H9 (cell line): ENCODE measurements at regions not wholly inside any gene's neighbourhood (a gene's known extent, or its start where the extent isn't known, plus 50 kb on each side); places are given as distances from the start of the nearest gene placed in this dataset.

ENCODE experiments used
- DNase-seq: peaks from one replicate; pipeline ENCODE4 v3.0.0-alpha.2; 2017
- H2AFZ ChIP-seq: one replicate; pipeline ENCODE4 v1.6.1; 2013; ENCODE audit warnings: mild to moderate bottlenecking, low read length, control low read depth, moderate library complexity
- H2AK5ac ChIP-seq: 2 replicates; pipeline ENCODE4 v1.6.1; 2013; ENCODE audit warnings: low read length, control low read depth, mixed read lengths; ENCODE audit not compliant: insufficient read length
- H2BK120ac ChIP-seq: one replicate; pipeline ENCODE4 v1.6.1; 2013; ENCODE audit warnings: low read depth, mild to moderate bottlenecking, low read length, control low read depth, inconsistent platforms; ENCODE audit not compliant: poor library complexity, severe bottlenecking
- H2BK12ac ChIP-seq: 2 replicates; pipeline ENCODE4 v1.6.1; 2013; ENCODE audit warnings: low read length, control low read depth, mixed read lengths, low read depth; ENCODE audit not compliant: insufficient read length
- H2BK15ac ChIP-seq: 2 replicates; pipeline ENCODE4 v1.6.1; 2013; ENCODE audit warnings: low read depth, low read length, control low read depth
- H2BK20ac ChIP-seq: one replicate; pipeline ENCODE4 v1.6.1; 2013; ENCODE audit warnings: low read depth, mild to moderate bottlenecking, low read length, control low read depth, inconsistent platforms; ENCODE audit not compliant: poor library complexity, severe bottlenecking
- H2BK5ac ChIP-seq: 2 replicates; pipeline ENCODE4 v1.6.1; 2013; ENCODE audit warnings: low read length, control low read depth, mixed read lengths; ENCODE audit not compliant: insufficient read length
- H3K14ac ChIP-seq: 2 replicates; pipeline ENCODE4 v1.6.1; 2013; ENCODE audit warnings: low read length, control low read depth; ENCODE audit not compliant: insufficient read depth
- H3K18ac ChIP-seq: 2 replicates; pipeline ENCODE4 v1.6.1; 2013; ENCODE audit warnings: low read depth, mild to moderate bottlenecking, mixed read lengths, low read length, control low read depth; ENCODE audit not compliant: insufficient read length
- H3K23ac ChIP-seq: 2 replicates; pipeline ENCODE4 v1.6.1; 2013; ENCODE audit warnings: low read length, control low read depth, mixed read lengths, low read depth; ENCODE audit not compliant: insufficient read length
- H3K23me2 ChIP-seq: 2 replicates; pipeline ENCODE4 v1.6.1; 2013; ENCODE audit warnings: low read depth, mild to moderate bottlenecking, mixed read lengths, low read length, control low read depth; ENCODE audit not compliant: insufficient read length, poor library complexity, severe bottlenecking
- H3K27ac ChIP-seq: 2 replicates; pipeline ENCODE4 v1.5.1; 2013; ENCODE audit warnings: low read length, control low read depth, mixed read lengths, low read depth; ENCODE audit not compliant: insufficient read length
- H3K27me3 ChIP-seq: 2 replicates; pipeline ENCODE4 v1.6.1; 2013; ENCODE audit warnings: low read length, control low read depth, inconsistent platforms; ENCODE audit not compliant: insufficient read depth
- H3K4ac ChIP-seq: 2 replicates; pipeline ENCODE4 v1.6.1; 2013; ENCODE audit warnings: low read depth, mild to moderate bottlenecking, control low read depth, inconsistent platforms, low read length, moderate library complexity
- H3K4me1 ChIP-seq: 2 replicates; pipeline ENCODE4 v1.6.1; 2013; ENCODE audit warnings: low read length, control low read depth, inconsistent platforms; ENCODE audit not compliant: insufficient read depth
- H3K4me2 ChIP-seq: 2 replicates; pipeline ENCODE4 v1.6.1; 2013; ENCODE audit warnings: low read length, control low read depth, mixed read lengths; ENCODE audit not compliant: insufficient read length, insufficient read depth
- H3K56ac ChIP-seq: 2 replicates; pipeline ENCODE4 v1.6.1; 2013; ENCODE audit warnings: low read depth, mild to moderate bottlenecking, mixed read lengths, low read length, control low read depth; ENCODE audit not compliant: insufficient read length
- H3K79me1 ChIP-seq: 2 replicates; pipeline ENCODE4 v1.6.1; 2013; ENCODE audit warnings: low read depth, mild to moderate bottlenecking, moderate library complexity, low read length, control low read depth, inconsistent platforms; ENCODE audit not compliant: insufficient read depth, poor library complexity, severe bottlenecking
- H3K79me2 ChIP-seq: 2 replicates; pipeline ENCODE4 v1.6.1; 2013; ENCODE audit warnings: low read length, control low read depth, inconsistent platforms; ENCODE audit not compliant: insufficient read depth
- H3K9ac ChIP-seq: 2 replicates; pipeline ENCODE4 v1.6.1; 2013; ENCODE audit warnings: low read length, control low read depth, mixed read lengths; ENCODE audit not compliant: insufficient read length; ENCODE audit errors: extremely low read depth
- H3K9me3 ChIP-seq: one replicate; pipeline ENCODE4 v1.6.1; 2013; ENCODE audit warnings: low read depth, low read length, inconsistent platforms; ENCODE audit not compliant: control insufficient read depth
- H3T11ph ChIP-seq: one replicate; pipeline ENCODE4 v1.6.1; 2013; ENCODE audit warnings: mild to moderate bottlenecking, low read length, control low read depth, inconsistent platforms
- H4K20me1 ChIP-seq: one replicate; pipeline ENCODE4 v1.6.1; 2013; ENCODE audit not compliant: control insufficient read depth, insufficient read length, insufficient read depth
- H4K5ac ChIP-seq: 2 replicates; pipeline ENCODE4 v1.6.1; 2013; ENCODE audit warnings: low read depth, mild to moderate bottlenecking, mixed read lengths, low read length, control low read depth; ENCODE audit not compliant: insufficient read length
- H4K8ac ChIP-seq: replicated peaks from 2 replicates; pipeline ENCODE4 v1.6.1; 2013; ENCODE audit warnings: low read length, control low read depth, mixed read lengths, low read depth; ENCODE audit not compliant: insufficient read length
- H4K91ac ChIP-seq: 2 replicates; pipeline ENCODE4 v1.6.1; 2013; ENCODE audit warnings: low read depth, mild to moderate bottlenecking, moderate library complexity, mixed read lengths, low read length, control low read depth; ENCODE audit not compliant: insufficient read length
- H3K27ac Mint-ChIP-seq, 3 experiments: 2 replicates in 2 of 3; 3 replicates in 1 of 3; pipeline ENCODE4 v1.8.0; 2020 to 2021; ENCODE audit warnings: mixed read lengths in 3 of 3, mild to moderate bottlenecking in 1 of 3, moderate library complexity in 1 of 3
- H3K27me3 Mint-ChIP-seq: 2 replicates; pipeline ENCODE4 v1.8.0; 2021; ENCODE audit warnings: low read depth, mild to moderate bottlenecking, moderate library complexity, mixed read lengths
- H3K36me3 Mint-ChIP-seq, 3 experiments: 2 replicates in 2 of 3; 3 replicates in 1 of 3; pipeline ENCODE4 v1.8.0; 2020 to 2021; ENCODE audit warnings: low read depth in 3 of 3, mixed read lengths in 3 of 3; ENCODE audit not compliant: insufficient read depth in 1 of 3
- H3K4me1 Mint-ChIP-seq, 2 experiments: 2 replicates each; pipeline ENCODE4 v1.8.0; 2020; ENCODE audit warnings: mixed read lengths in 2 of 2
- H3K4me3 Mint-ChIP-seq, 2 experiments: 2 replicates in 1 of 2; 3 replicates in 1 of 2; pipeline ENCODE4 v1.8.0; 2020 to 2021; ENCODE audit warnings: mild to moderate bottlenecking in 2 of 2, mixed read lengths in 2 of 2, moderate library complexity in 1 of 2
- H3K9me3 Mint-ChIP-seq, 2 experiments: 2 replicates in 1 of 2; 3 replicates in 1 of 2; pipeline ENCODE4 v1.8.0; 2020; ENCODE audit warnings: mild to moderate bottlenecking in 2 of 2, mixed read lengths in 2 of 2, moderate library complexity in 1 of 2
- CTCF ChIP-seq: fragments of 200-600 bp; sonication (generic); conservative IDR thresholded peaks from 3 replicates; pipeline ENCODE4 v1.8.0; 2021; ENCODE audit warnings: antibody characterized with exemption, mild to moderate bottlenecking
- WGBS: extraction: QIAGEN DNeasy Blood & Tissue Kit; methylation state at CpG from one replicate; pipeline ENCODE4 v1.1.7; 2013; ENCODE audit warnings: missing lambda C conversion rate, low lambda C conversion rate, mixed read lengths; ENCODE audit not compliant: insufficient read length; ENCODE audit errors: extremely low coverage; 5-methylcytosine and 5-hydroxymethylcytosine counted together

DNA sequence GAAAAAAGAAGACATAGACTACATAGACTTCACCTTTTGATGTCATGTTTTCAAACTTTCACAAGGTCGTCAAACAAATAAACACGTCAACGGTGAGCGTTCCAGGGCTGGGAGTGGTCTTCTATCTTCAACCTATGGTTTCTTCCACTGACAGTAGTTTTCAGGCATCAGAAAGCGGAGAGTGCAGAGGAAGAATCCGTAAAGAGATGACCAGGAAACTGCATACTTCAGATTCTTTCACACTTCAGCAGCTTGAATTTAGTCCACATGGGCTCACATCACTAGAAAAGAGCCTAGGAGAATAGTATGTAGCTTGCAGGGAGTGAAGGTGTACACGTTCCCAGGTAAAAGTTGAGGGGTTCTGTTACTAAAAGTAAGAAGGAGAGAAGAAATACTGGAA, 58.5 kb downstream of the NPY1R start:
- Histone ChIP-seq H4K20me1 (no peaks in the 10 kb centered on the region), H3K4ac (no peak overlapping the region), H4K5ac (no peak overlapping the region), H3K27ac (no peak overlapping the region), H2AK5ac (no peak overlapping the region), H2BK5ac (no peak overlapping the region), H3K18ac (no peak overlapping the region), H2AFZ (no peak overlapping the region), H4K91ac (no peak overlapping the region), H3K9ac (no peak overlapping the region), H3T11ph (no peak overlapping the region), H3K4me2 (no peak overlapping the region), H3K4me1 (no peaks in the 10 kb centered on the region), H2BK15ac (no peak overlapping the region), H3K23ac (no peak overlapping the region), H3K27me3 (no peaks in the 10 kb centered on the region), H3K23me2 (no peaks in the 10 kb centered on the region), H3K79me1 (no peaks in the 10 kb centered on the region), H3K79me2 (no peaks in the 10 kb centered on the region), H3K9me3 (no peaks in the 10 kb centered on the region), H2BK20ac (no peak overlapping the region), H4K8ac (no peak overlapping the region), H3K14ac (no peak overlapping the region), H3K56ac (no peak overlapping the region), H2BK120ac (no peak overlapping the region), H2BK12ac (no peak overlapping the region)
- DNase-seq, result no peak
- no CpG with 5 or more reads among the region's 7 CpGs for WGBS
- no peaks in the 10 kb centered on the region for H3K36me3 Mint-ChIP-seq
- TF ChIP-seq CTCF, result no peak
- H3K4me3 Mint-ChIP-seq, result no peak overlapping the region
- H3K4me1 Mint-ChIP-seq, result peaks cover 9 to 14% of the 10 kb centered on the region in 2 experiments
- no peaks in the 10 kb centered on the region; the same call in 1 of the 2 replicates for H3K27me3 Mint-ChIP-seq
- H3K27ac Mint-ChIP-seq, result no peak overlapping the region
- no peaks in the 10 kb centered on the region for H3K9me3 Mint-ChIP-seq
